Activated CD8-positive, alpha-beta memory T cell treated with anti-CD3 and anti-CD28 coated beads, Interleukin-2, amount 50 U/mL, for 1 hour (primary cell): ENCODE measurements at regions not wholly inside any gene's neighbourhood (a gene's known extent, or its start where the extent isn't known, plus 50 kb on each side); places are given as distances from the start of the nearest gene placed in this dataset.
"Not testable (repeated sequence)": the region's sequence is repeated elsewhere in the genome, so short reads cannot be mapped to it uniquely, and the experiment has no call there.

Experiments used
- DNase-seq: peaks from one replicate; pipeline ENCODE4 v3.0.0-alpha.2; 2020; ENCODE audit errors: extremely low read depth

DNA sequence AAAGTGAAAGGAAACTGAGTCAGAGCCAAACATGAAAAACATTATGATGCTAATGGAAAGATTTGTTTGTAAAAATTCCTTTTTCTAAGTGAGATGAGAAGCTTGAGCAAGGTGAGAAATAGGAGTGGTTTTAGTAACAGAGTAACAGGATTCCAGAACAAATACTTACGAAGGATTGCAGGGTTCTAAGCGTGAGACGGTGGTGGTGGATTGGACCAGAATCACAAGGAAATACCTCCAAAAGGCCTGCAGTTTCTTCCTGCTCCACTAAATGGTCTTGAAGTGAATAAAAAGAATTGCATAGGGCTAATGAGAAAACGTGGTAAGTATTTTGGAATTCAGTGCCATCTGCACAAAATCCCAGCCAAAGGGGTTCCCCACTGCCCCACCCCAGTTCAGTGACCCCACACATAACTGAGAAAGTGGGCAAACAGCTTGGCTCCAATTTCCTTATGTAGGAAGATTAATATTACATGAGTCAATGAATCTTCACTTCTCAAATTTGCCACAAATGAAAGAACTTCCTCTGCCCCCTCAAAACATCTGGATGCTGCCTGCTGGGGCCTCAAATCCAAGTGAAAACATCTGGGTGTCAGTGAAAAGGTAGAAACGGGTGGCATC lies 283.8 kb upstream of the NR2F2 start:
- DNase-seq, result no peak

DNA sequence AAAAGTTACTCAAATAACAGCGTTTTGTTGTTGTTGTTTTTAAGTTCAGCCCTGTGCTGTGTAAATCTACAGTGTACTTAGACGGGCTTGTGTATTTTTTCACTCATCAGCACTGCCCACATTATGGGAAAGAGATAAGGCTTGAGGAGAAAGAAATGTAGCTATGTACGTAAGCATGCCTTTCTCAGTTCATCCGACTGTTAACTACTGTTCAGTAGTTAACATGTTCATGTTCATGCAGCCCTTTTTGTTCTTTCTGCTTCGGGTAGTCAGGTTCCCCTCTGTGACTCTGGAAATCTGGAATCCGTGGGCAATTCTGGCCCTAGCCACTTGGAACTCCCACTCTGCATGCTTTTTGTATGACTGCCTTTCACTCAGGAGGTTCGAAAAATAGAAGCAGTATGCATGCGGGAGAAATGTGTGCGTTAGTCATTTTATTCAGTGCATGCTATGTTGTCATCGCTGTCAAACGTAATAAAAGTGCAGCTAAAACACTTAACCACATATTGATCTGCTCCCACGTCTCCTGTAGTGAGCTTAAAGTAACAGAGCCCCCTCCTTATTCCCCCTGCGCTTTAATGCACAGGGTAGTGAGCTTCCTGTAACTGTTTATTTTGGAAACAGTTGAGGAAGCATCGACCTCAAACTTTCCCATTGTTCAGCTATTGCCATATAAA lies 283.1 kb upstream of the NR2F2 start:
- DNase-seq, result no peak

DNA sequence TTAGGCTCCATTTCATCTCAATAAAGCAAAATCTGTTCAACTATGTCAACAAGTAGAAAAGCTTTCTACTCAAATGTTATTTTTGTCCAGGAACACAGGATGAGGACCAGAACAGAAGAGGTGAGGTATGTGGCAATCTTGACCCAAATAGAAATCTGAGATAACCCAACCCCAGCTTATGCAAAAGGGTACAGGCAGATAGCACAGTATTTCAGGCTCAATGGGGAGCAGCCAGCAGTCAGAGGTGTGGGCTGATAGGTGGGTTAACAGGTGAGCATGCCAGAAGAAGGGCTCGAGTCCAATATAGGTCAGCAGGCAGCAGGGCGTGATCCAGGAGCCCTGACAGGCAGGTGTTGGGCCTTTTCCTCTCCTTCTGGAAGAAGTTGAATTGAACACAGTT lies 281.2 kb upstream of the NR2F2 start:
- DNase-seq, result no peak

- no peak for DNase-seq
Observed at GRCh38 chr15:96049766-96050165, 280.7 kb upstream of the NR2F2 start.

- DNase-seq, result no peak
Observed at GRCh38 chr15:96051598-96051997, 278.9 kb upstream of the NR2F2 start.

DNA sequence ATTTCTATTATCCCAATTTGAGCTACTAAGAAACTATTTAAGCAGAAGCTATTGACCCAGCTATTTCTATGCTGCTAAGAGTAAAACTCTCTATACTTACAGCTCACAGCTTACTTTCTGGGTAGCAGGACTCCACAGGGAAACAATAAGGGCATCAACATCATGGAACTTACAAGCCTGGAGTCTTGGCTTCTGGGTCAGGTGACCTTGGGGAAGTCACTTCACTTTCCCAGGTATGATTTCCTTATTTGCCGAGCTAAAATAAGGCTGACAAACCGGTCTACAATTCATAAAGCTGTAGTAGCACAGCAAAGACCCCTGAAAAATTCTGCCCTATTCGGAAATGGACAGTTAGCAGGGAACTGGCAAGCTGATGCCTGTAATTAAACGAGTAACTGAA lies 278.3 kb upstream of the NR2F2 start:
- DNase-seq, result no peak

GRCh38 chr15:96052572-96053030 lies 277.9 kb upstream of the NR2F2 start:
- DNase-seq, result no peak

DNA sequence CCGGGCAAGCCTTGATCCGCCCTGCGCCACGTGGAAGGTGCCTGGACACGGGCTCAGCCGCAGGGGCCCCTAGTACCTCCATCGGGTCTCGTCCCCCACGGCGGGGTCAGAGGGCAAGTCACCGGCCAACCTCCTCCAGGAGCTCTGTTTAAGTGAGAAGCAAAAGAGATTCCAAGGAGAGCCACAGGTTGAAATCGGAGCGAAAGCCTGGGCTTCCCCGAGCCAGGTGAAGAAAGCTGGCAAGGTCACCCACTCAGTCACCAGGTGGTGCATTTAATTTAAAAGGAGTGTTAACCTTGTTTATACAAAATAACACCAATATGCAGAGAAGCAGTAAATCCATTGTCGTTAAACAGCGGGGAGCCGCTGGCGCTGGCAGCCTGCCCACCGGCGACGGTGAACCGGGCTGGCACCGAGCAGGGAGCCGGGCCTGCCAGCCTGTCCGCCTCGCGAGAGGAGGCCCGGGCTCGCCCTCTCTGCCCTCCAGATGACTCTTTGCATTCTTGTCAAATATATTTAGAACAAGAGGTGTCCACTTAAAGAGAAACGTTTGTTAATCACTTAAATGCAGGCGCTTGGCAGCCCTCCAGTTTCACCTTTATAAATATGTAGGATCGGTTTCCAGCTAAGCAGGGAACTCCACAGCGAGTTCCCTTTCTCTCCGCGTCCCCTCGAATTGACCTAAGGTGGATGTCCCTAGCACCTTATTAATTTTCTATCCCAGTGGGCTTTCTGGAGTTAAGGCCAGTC lies 277.3 kb upstream of the NR2F2 start:
- DNase-seq, result no peak

DNA sequence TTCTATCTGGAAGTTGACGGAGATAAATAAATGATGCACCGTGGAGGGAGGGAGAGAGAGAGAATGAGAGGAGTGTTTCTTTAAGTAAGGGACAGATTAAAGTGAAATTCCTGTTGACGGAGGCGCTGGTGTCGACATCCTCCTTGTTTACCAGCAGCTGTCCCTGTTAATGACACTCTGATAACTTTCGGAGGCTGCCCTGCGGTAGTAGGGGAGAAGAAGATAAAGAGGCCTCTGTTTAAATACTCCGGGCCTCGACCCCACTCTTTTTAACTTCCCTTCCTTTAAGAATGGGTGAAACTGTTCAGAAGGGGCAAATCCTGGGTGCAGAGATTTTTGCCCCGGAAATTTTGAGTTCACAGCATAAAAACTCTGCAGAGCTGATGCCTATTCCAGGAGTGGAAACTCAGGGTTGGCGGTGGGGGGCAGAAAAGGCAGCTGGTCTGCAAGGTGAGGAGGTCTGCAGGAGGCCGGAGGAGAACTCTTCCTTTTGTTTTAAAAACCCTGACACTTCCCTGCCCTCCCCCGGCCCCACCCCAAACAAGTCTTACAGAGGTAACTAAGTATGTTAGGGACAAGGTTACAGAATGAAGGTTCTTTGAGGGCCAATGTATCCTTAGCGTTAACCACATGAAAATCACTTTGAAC lies 276.6 kb upstream of the NR2F2 start:
- no peak for DNase-seq

GRCh38 chr15:96054621-96055020 lies 275.9 kb upstream of the NR2F2 start:
- no peak for DNase-seq

DNA sequence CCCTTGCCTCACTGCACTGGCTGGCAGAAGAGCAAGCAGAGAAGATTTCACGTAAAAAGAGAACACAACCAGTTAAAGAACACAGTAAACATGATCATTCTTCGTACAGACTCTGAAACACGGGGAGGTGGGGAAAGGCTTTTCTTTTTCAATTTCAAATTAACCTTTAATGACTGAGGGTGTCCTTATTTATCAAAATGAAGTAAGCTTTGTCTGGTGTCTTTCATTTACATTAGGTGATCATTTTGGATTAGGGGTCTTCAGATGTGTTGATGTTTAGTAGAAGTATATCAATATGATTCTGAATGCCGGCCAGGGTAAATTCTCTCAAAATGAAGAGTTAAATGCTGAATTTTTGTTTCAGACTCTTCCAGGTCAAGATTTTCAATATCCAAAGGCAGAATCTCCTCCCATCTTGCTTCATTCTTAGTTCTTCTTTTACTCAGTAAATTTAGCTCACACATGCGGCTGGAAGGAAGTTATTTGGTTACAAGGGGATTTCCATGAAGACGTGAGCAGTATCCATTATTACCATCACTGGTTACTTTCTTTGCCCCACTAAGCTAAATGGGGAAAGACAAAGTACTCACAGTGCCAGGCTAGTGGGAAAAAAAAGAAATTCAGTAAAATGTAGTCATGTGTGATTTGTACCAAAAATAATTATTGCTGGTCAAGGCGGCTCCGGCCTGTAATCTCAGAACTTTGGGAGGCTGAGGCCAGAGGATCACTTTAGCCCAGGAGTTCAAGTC lies 272.2 kb upstream of the NR2F2 start:
- no peak for DNase-seq

DNA sequence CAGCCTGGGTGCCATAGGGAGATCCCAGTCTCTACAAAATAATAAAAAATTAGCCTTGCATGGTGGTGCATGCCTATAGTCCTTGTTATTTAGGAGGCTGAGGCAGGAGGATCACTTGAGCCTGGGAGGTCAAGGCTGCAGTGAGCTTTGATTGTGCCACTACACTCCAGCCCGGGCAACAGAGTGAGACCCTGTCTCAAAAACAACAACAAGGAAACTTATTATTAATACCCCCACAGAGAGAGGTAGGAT lies 271.7 kb upstream of the NR2F2 start:
- not testable (repeated sequence) for DNase-seq

- not testable (repeated sequence) for DNase-seq
Observed at GRCh38 chr15:96060591-96060990, 269.9 kb upstream of the NR2F2 start.

DNA sequence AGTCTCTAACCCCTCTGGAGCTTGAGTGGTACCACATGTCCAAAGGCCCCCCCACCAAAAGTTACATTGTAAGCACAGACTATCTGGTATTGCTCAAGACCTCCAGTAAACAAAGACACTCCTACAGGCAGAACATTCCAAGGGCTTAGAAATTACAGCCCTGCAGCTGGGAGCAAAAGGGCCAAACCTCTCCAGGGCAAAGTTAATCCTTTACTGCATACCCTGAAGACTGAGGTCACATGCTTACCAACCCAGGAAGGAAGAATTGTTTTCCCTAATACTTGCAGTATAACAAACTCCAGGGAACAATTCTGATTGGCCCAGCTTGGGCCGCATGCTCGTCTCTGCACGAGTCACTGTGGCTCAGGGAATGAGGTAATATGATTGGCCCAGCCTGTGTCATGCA lies 266.1 kb upstream of the NR2F2 start:
- no peak for DNase-seq

- no peak for DNase-seq
Observed at GRCh38 chr15:96066126-96066525, 264.4 kb upstream of the NR2F2 start.

DNA sequence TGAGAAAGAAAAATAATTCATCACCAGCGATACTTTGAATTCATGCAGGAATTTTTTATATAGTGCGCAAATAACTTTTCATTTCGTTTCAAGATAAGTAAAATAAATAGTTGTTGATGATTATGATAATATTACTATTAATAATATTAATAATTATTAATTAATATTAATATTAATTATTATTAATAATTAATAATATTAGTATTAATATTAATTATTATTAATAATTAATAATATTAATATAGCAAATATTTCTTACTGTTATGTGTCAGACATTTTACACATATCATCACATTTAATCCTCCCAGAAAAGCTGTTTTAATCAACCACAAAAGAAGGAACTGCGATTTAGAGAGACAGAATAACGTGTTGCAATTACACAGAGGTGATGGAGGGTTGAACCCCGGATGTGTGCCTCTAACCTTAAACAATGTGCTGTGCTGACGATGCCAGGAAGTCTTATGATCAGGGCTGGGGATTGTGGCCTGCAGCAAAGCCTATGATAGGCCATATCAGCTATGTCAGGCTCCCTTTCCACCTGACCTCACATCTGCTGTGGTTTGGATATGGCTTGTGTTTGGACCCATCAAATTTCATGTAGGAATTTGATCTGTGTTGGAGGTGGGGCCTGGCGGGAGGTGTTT lies 263.5 kb upstream of the NR2F2 start:
- no peak for DNase-seq

GRCh38 chr15:96067677-96068076 lies 262.8 kb upstream of the NR2F2 start:
- no peak for DNase-seq

- DNase-seq, result no peak
Observed at GRCh38 chr15:96068897-96069296, 261.6 kb upstream of the NR2F2 start.

GRCh38 chr15:96070636-96071035 lies 259.9 kb upstream of the NR2F2 start:
- DNase-seq, result no peak

DNA sequence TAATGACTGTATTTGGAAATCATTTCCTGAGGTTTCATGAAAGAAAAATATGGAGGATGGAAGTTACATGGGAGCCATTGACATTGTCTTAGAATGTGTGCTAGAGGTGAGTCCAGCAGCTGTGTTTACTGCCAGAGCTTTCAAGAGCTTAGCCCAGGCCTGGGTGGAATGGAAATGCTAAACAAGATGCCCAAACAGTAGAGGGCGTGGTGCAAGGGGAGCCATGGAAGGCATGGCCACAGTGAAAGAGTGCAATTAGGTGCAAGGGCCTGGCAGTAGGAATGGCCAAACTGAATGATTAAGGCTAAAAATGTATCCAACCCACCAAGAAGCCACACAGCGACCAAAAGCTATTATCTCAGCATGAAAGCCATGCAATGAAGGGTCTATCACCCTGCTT lies 257.7 kb upstream of the NR2F2 start:
- no peak for DNase-seq

- no peak for DNase-seq
Observed at GRCh38 chr15:96073908-96074307, 256.6 kb upstream of the NR2F2 start.

GRCh38 chr15:96075895-96076294 lies 254.6 kb upstream of the NR2F2 start:
- DNase-seq, result no peak
